Liver (tissue), 8 donors: ENCODE measurements at regions not wholly inside any gene's neighbourhood (a gene's known extent, or its start where the extent isn't known, plus 50 kb on each side); places are given as distances from the start of the nearest gene placed in this dataset.

Experiments
- DNase-seq: peaks from one replicate; pipeline ENCODE4 v3.0.0-alpha.2; 2017; ENCODE audit warnings: low spot score
- H3K27ac ChIP-seq, 2 donors: one replicate each; pipeline ENCODE4 v1.7.0; 2013; ENCODE audit warnings: inconsistent platforms in 2 of 2, low read length in 2 of 2, control low read depth in 1 of 2, low read depth in 1 of 2, mild to moderate bottlenecking in 1 of 2
- H3K27me3 ChIP-seq, 4 donors: one replicate each; pipeline versions ENCODE4 v1.6.1 to v1.7.0; 2013; ENCODE audit warnings: low read length in 3 of 4, inconsistent platforms in 1 of 4, mild to moderate bottlenecking in 1 of 4, moderate library complexity in 1 of 4; ENCODE audit not compliant: control insufficient read depth in 4 of 4, insufficient read depth in 4 of 4
- H3K36me3 ChIP-seq, 4 donors: one replicate each; pipeline versions ENCODE4 v1.6.1 to v1.7.0; 2013; ENCODE audit warnings: low read length in 3 of 4, mild to moderate bottlenecking in 3 of 4, low read depth in 1 of 4, moderate library complexity in 1 of 4; ENCODE audit not compliant: control insufficient read depth in 4 of 4, insufficient read depth in 3 of 4
- H3K4me1 ChIP-seq, 4 donors: one replicate each; pipeline versions ENCODE4 v1.6.1 to v1.7.0; 2013; ENCODE audit warnings: low read length in 3 of 4, mild to moderate bottlenecking in 3 of 4, moderate library complexity in 1 of 4; ENCODE audit not compliant: control insufficient read depth in 4 of 4, insufficient read depth in 4 of 4
- H3K4me3 ChIP-seq, 3 donors: one replicate each; pipeline versions ENCODE4 v1.6.1 to v1.7.0; 2013; ENCODE audit warnings: low read length in 3 of 3, control low read depth in 1 of 3, low read depth in 1 of 3, mild to moderate bottlenecking in 1 of 3
- H3K9ac ChIP-seq, 2 donors: one replicate each; pipeline ENCODE4 v1.7.0; 2013; ENCODE audit warnings: low read length in 2 of 2, mild to moderate bottlenecking in 2 of 2, moderate library complexity in 2 of 2, control low read depth in 1 of 2, low read depth in 1 of 2
- H3K9me3 ChIP-seq, 4 donors: one replicate each; pipeline versions ENCODE4 v1.6.1 to v1.7.0; 2013; ENCODE audit warnings: low read length in 3 of 4; ENCODE audit not compliant: control insufficient read depth in 4 of 4
- ATF3 ChIP-seq: IDR thresholded peaks from 2 replicates; pipeline ENCODE4 v1.6.1; 2016; ENCODE audit warnings: antibody characterized with exemption
- CTCF ChIP-seq: fragments of 150-350 bp; IDR thresholded peaks from 2 replicates; pipeline ENCODE4 v1.5.1; 2017; ENCODE audit warnings: improper control_type of control experiment, low read depth, low read length; ENCODE audit not compliant: missing input control
- FOXA2 ChIP-seq: IDR thresholded peaks from 2 replicates; pipeline ENCODE4 v1.6.1; 2016; ENCODE audit warnings: antibody characterized with exemption
- GABPA ChIP-seq, 2 donors: IDR thresholded peaks in 1 of 2; conservative IDR thresholded peaks in 1 of 2; 2 replicates each; pipeline ENCODE4 v1.6.1; 2016; ENCODE audit warnings: antibody characterized with exemption in 2 of 2, mild to moderate bottlenecking in 1 of 2, moderate library complexity in 1 of 2
- HNF4G ChIP-seq: IDR thresholded peaks from 2 replicates; pipeline ENCODE4 v1.6.1; 2016; ENCODE audit warnings: antibody characterized with exemption
- JUND ChIP-seq, 2 donors: IDR thresholded peaks; 2 replicates each; pipeline ENCODE4 v1.6.1; 2016; ENCODE audit warnings: antibody characterized with exemption in 2 of 2
- NR2F2 ChIP-seq: IDR thresholded peaks from 2 replicates; pipeline ENCODE4 v1.6.1; 2016; ENCODE audit warnings: antibody characterized with exemption
- REST ChIP-seq: IDR thresholded peaks from 2 replicates; pipeline ENCODE4 v1.6.1; 2016; ENCODE audit warnings: antibody characterized with exemption, mild to moderate bottlenecking
- SP1 ChIP-seq: IDR thresholded peaks from 2 replicates; pipeline ENCODE4 v1.6.1; 2018; ENCODE audit warnings: antibody characterized with exemption, mild to moderate bottlenecking
- TAF1 ChIP-seq: conservative IDR thresholded peaks from 2 replicates; pipeline ENCODE4 v1.6.1; 2016; ENCODE audit warnings: antibody characterized with exemption, mild to moderate bottlenecking
- YY1 ChIP-seq: IDR thresholded peaks from 2 replicates; pipeline ENCODE4 v1.6.1; 2016; ENCODE audit warnings: antibody characterized with exemption, mild to moderate bottlenecking
- ZBTB33 ChIP-seq: IDR thresholded peaks from 2 replicates; pipeline ENCODE4 v1.6.1; 2016; ENCODE audit warnings: antibody characterized with exemption
- WGBS: extraction: QIAGEN DNeasy Blood & Tissue Kit; methylation state at CpG from one replicate; pipeline ENCODE4 v1.1.7; 2013; 5-methylcytosine and 5-hydroxymethylcytosine counted together
- donor health status: healthy.
- donor health status: healthy.
- donor health status: healthy.
- donor health status: healthy.
- donor health status: healthy.

GRCh38 chr18:71815305-71815704 lies 728.8 kb downstream of the CBLN2 start:
- H3K4me3 ChIP-seq = no peak overlapping the region
- H3K27me3 ChIP-seq = no peaks in the 10 kb centered on the region
- no peak for TF ChIP-seq FOXA2
- TF ChIP-seq ZBTB33 = no peak
- no peak for TF ChIP-seq YY1
- no peak for TF ChIP-seq ATF3
- TF ChIP-seq NR2F2 = no peak
- no peak for TF ChIP-seq REST
- no peak for TF ChIP-seq SP1
- TF ChIP-seq TAF1 = no peak
- no peak for TF ChIP-seq HNF4G
- no peak for TF ChIP-seq CTCF
- no peak overlapping the region for H3K9ac ChIP-seq
- 67% methylated on average over 2 of the region's 2 CpGs for whole genome bisulfite sequencing
- H3K9me3 ChIP-seq = no peaks in the 10 kb centered on the region
- H3K36me3 ChIP-seq = no peaks in the 10 kb centered on the region
- DNase-seq = no peak
- no peaks in the 10 kb centered on the region for H3K4me1 ChIP-seq
- no peak overlapping the region for H3K27ac ChIP-seq

GRCh38 chr18:71809711-71810110 lies 734.4 kb downstream of the CBLN2 start:
- H3K9ac ChIP-seq = no peak overlapping the region
- TF ChIP-seq GABPA (IDR thresholded peaks at IDR 0.05 in 1 of 2, conservative IDR thresholded peaks at IDR 0.05 in 1 of 2) = no peak
- TF ChIP-seq FOXA2 = no peak
- no peak for TF ChIP-seq JUND (IDR thresholded peaks at IDR 0.05)
- no peak for TF ChIP-seq REST
- TF ChIP-seq YY1 = no peak
- no peaks in the 10 kb centered on the region for H3K36me3 ChIP-seq
- no peaks in the 10 kb centered on the region for H3K4me1 ChIP-seq
- H3K9me3 ChIP-seq = peaks cover 0 to 4% (median 0%) of the 10 kb centered on the region in 4 donors
- no peak overlapping the region for H3K27ac ChIP-seq
- no peaks in the 10 kb centered on the region for H3K27me3 ChIP-seq
- H3K4me3 ChIP-seq = no peak overlapping the region
- no peak for DNase-seq
- 45% methylated on average over 3 of the region's 3 CpGs for WGBS
